Omental fat pad (tissue), 3 donors: ENCODE measurements at regions not wholly inside any gene's neighbourhood (a gene's known extent, or its start where the extent isn't known, plus 50 kb on each side); places are given as distances from the start of the nearest gene placed in this dataset.

Experiments
- ATAC-seq: fragments of 150-250 bp; one replicate; pipeline ENCODE4 v1.9.1; 2016; ENCODE audit warnings: mild to moderate bottlenecking, moderate library complexity; ENCODE audit not compliant: low FRiP score
- DNase-seq: peaks from one replicate; pipeline ENCODE4 v3.0.0-alpha.2; 2019; ENCODE audit warnings: low spot score
- TF ChIP-seq, protein P1 (sequence below), 3 donors: fragments of 450-650 bp; IDR thresholded peaks; one replicate each; pipeline ENCODE4 v1.5.1; 2016 to 2017; ENCODE audit warnings: antibody characterized with exemption in 3 of 3, mild to moderate bottlenecking in 3 of 3, moderate library complexity in 2 of 3

DNA sequence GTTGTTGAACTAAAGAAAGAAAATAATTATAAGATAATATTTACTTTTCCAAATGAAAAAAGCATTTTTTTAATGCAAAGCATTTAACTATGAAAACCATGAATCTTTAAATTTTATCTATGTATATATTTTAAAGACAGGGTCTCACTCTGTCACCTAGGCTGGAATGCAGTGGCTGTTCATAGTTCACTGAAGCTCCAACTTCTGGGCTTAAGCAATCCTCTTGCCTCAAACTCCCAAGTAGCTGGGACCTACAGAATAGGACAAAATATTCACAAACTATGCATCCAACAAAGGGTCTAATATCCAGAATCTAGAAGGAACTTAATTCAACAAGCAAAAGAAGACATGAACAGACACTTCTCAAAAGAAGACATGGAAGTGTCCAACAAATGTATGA, 55.9 kb upstream of the ALB start:
- ATAC-seq, result no peak
- no peak for DNase-seq
- TF ChIP-seq, protein P1, sequence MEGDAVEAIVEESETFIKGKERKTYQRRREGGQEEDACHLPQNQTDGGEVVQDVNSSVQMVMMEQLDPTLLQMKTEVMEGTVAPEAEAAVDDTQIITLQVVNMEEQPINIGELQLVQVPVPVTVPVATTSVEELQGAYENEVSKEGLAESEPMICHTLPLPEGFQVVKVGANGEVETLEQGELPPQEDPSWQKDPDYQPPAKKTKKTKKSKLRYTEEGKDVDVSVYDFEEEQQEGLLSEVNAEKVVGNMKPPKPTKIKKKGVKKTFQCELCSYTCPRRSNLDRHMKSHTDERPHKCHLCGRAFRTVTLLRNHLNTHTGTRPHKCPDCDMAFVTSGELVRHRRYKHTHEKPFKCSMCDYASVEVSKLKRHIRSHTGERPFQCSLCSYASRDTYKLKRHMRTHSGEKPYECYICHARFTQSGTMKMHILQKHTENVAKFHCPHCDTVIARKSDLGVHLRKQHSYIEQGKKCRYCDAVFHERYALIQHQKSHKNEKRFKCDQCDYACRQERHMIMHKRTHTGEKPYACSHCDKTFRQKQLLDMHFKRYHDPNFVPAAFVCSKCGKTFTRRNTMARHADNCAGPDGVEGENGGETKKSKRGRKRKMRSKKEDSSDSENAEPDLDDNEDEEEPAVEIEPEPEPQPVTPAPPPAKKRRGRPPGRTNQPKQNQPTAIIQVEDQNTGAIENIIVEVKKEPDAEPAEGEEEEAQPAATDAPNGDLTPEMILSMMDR (IDR thresholded peaks at IDR 0.05), result no peak

DNA sequence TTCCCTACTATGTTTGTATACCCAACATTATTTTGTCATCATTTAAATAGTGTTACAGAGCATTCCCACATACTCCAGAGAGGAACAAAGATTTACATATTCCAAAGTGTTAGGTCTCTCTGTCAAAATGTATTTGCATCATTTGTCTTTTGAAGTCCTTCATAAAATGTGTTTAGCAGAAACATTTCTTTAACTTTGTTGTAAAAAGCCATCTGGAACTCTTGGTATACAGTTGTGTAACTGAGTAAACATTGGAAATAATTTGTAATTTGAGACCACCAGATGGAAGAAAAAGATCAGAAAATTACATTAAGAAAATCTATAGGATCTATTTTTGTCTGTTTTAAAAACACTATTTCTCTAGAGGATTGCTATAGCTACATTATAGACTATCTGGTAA, 56.6 kb upstream of the ALB start:
- TF ChIP-seq, protein P1 (IDR thresholded peaks at IDR 0.05), result no peak
- ATAC-seq, result no peak
- DNase-seq, result no peak

DNA sequence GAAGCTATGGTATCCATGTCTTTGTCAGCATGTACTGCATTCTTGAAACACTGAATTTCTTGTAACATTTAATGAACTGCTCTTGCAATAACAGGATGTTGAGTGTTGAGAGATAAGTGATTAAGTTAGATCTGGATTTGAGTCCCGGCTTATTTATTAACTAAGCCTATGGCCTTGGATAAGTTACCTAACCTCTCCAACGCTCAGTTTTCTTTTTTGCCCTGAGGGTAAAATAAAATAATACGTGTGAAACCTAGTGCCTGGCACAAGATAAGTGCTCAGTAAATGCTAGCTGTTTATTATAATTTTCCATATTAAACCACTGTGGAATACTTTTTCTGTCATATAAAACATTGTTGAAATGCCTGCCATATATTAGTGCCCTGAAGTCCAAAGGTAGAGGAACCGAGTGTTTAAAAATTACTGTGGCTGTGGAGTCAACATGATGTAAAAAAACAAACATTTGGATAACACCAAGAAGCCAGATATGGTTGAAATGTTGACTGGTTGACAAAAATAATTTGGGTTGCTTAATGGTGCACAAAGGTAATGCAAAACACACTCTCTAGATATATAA, 58.6 kb upstream of the ALB start:
- ATAC-seq (no peak), DNase-seq (no peak)
- TF ChIP-seq, protein P1 (IDR thresholded peaks at IDR 0.05), result no peak

DNA sequence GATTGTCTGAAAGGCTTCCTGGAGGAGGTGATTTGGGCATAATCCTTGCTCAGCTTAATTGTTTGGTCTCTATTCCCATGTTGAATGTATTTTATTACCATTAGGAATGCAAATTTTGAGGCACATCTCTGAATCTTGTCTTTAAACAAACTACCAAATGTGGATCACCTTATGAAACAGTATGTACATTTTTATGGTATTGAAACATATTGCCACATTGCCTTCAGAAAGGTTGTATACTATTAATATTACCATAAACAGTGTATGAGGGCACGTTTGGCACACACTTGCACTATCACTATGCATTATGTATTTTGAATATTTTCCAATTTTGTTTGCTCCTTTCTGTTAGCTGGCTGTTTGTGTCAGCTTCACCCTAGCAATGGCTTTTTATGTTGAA, 60.0 kb upstream of the ALB start:
- DNase-seq (no peak), ATAC-seq (no peak)
- TF ChIP-seq, protein P1 (IDR thresholded peaks at IDR 0.05), result no peak

DNA sequence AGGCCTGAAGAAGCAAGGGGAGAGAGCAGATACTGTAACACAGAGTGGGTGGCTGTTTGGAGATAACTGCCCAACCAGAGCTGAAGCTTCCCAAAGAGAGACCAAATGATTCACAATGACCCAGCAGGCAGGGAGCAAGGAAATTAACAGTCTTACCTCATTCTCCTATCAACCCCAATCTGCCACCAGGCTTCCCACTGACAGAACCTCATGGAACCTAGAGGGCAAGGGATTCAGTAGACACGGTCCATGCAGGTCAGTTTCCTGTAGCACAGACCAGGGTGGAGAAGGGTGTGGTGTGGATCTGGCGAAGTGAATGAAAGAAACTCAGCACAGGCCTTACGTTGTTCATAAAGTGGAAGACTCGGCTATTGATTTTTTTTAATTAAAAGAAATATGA, 60.7 kb upstream of the ALB start:
- DNase-seq, result no peak
- TF ChIP-seq, protein P1 (IDR thresholded peaks at IDR 0.05), result no peak
- no peak for ATAC-seq

DNA sequence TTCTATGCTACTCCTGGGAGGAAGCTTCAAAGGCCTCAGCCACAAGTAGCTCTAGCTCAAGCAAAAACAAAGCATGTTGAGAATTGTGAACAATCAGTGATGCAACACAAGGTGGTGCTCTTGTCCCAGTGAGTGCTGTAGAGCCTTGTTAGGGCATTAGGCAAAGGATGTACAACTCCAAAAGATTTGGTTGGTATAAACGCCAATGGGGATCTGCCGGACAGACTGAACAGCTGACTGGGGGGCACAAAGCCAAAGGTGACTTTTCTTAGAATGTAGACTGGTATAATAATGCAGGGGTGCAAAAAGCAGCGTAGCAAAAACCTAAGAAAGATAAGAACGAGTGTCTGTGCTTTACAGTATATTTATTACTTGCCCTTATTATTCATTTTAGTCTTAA, 62.6 kb upstream of the ALB start:
- ATAC-seq, result no peak
- TF ChIP-seq, protein P1 (IDR thresholded peaks at IDR 0.05), result no peak

DNA sequence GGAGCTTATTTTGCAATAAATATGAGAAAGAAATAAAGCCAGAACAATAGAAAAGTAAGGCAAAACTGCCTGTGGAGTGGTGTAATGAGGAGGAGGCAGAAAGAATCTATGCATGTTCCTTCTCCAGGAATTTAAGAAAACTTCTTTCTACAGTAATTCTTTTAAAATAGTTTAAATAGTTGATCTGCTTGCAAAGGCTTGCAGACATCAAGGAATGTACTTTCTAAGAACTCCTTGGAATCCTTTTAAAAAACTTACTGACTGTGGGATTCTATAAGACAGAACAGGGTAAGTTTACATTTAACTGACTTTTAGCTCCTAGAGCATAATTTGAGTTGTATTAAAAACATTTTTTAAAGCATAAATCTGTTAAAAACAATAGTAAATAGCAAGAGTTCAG, 63.2 kb upstream of the ALB start:
- TF ChIP-seq, protein P1 (IDR thresholded peaks at IDR 0.05), result no peak
- no peak for DNase-seq
- no peak for ATAC-seq

More for the DNA sequence above, 62.6 kb upstream of the ALB start:
- no peak for DNase-seq
